Endothelial cell of umbilical vein (primary cell): ENCODE measurements at regions not wholly inside any gene's neighbourhood (a gene's known extent, or its start where the extent isn't known, plus 50 kb on each side); places are given as distances from the start of the nearest gene placed in this dataset.

Source experiments
- BruUV-seq: library from RNA; stranded (reverse); fragments of 400-500 nt; replicated peaks from 2 replicates; lab custom pipeline; 2021; lab: Mats Ljungman, UMichigan
- CTCF ChIA-PET: fragments of 300-600, 350-600 bp; sonication (Branson Sonifier 250); formaldehyde crosslinking; loops from one replicate; lab custom pipeline; 2021; ENCODE audit warnings: antibody characterized with exemption, inconsistent platforms; lab: Charles Lee
- POLR2A ChIA-PET: fragments of 300-600, 350-600 bp; sonication (Branson Sonifier 250); formaldehyde crosslinking; loops from one replicate; lab custom pipeline; 2021; ENCODE audit warnings: antibody characterized with exemption, inconsistent platforms; lab: Charles Lee
- DNase-seq: peaks from one replicate; pipeline ENCODE4 v3.0.0-alpha.2; 2011; ENCODE audit warnings: low read depth, low spot score
- FAIRE-seq: peaks from 2 replicates; lab custom pipeline; 2011; peaks lifted over from hg19 to GRCh38; lab: Jason Lieb, UNC
- H2AFZ ChIP-seq: 2 replicates; pipeline ENCODE4 v1.6.0; 2012; ENCODE audit warnings: low read depth, low read length, control low read depth, inconsistent platforms
- H3K27ac ChIP-seq: 2 replicates; pipeline ENCODE4 v1.5.1; 2011; ENCODE audit warnings: low read depth, mild to moderate bottlenecking, control low read depth, low read length, moderate library complexity; ENCODE audit not compliant: insufficient read depth
- H3K27me3 ChIP-seq, 2 experiments: 2 replicates each; pipeline versions ENCODE4 v1.6.0 to v1.6.1; 2011; ENCODE audit warnings: low read length in 2 of 2, mixed read lengths in 1 of 2; ENCODE audit not compliant: control insufficient read depth in 2 of 2, insufficient read depth in 2 of 2
- H3K36me3 ChIP-seq, 2 experiments: 2 replicates in 1 of 2; 3 replicates in 1 of 2; pipeline ENCODE4 v1.5.1; 2011; ENCODE audit warnings: low read length in 2 of 2, mild to moderate bottlenecking in 1 of 2, moderate library complexity in 1 of 2; ENCODE audit not compliant: control insufficient read depth in 2 of 2, insufficient read depth in 2 of 2; ENCODE audit errors: extremely low read depth in 1 of 2
- H3K4me1 ChIP-seq: 3 replicates; pipeline ENCODE4 v1.5.1; 2011; ENCODE audit warnings: mild to moderate bottlenecking, low read length; ENCODE audit not compliant: control insufficient read depth, insufficient read depth; ENCODE audit errors: extremely low read depth
- H3K4me2 ChIP-seq: 2 replicates; pipeline ENCODE4 v1.6.1; 2011; ENCODE audit warnings: low read length, control low read depth, mixed read lengths; ENCODE audit not compliant: insufficient read depth
- H3K4me3 ChIP-seq, 3 experiments: fragments of 200-600 bp in 1 of 3; sonication (generic), shearing (Covaris generic) in 1 of 3; replicated peaks in 1 of 3; 2 replicates each; pipeline ENCODE4 v1.5.1; 2011 to 2016; ENCODE audit warnings: control low read depth in 3 of 3, low read length in 3 of 3, mild to moderate bottlenecking in 2 of 3, inconsistent platforms in 1 of 3, low read depth in 1 of 3, moderate library complexity in 1 of 3; ENCODE audit not compliant: insufficient read depth in 1 of 3
- H3K79me2 ChIP-seq: 2 replicates; pipeline ENCODE4 v1.6.0; 2012; ENCODE audit warnings: low read length, inconsistent platforms; ENCODE audit not compliant: control insufficient read depth, insufficient read depth
- H3K9ac ChIP-seq: replicated peaks from 2 replicates; pipeline ENCODE3; 2011; ENCODE audit warnings: low read length, control low read depth; ENCODE audit not compliant: insufficient read depth; ENCODE audit errors: extremely low read depth
- H3K9me1 ChIP-seq: replicated peaks from 3 replicates; pipeline ENCODE4 v1.6.0; 2011; ENCODE audit warnings: mild to moderate bottlenecking, low read length; ENCODE audit not compliant: control insufficient read depth, insufficient read depth; ENCODE audit errors: extremely low read depth
- H3K9me3 ChIP-seq: replicated peaks from 2 replicates; pipeline ENCODE4 v1.5.1; 2012; ENCODE audit warnings: low read length, inconsistent platforms; ENCODE audit not compliant: control insufficient read depth, insufficient read depth
- H4K20me1 ChIP-seq: replicated peaks from 2 replicates; pipeline ENCODE3; 2011; ENCODE audit warnings: mild to moderate bottlenecking, low read length; ENCODE audit not compliant: control insufficient read depth, insufficient read depth; ENCODE audit errors: extremely low read depth
- EZH2 ChIP-seq: IDR thresholded peaks from 2 replicates; pipeline ENCODE4 v1.6.1; 2012; ENCODE audit warnings: borderline replicate concordance, low read depth, mild to moderate bottlenecking, moderate library complexity, low read length, inconsistent platforms; ENCODE audit not compliant: severe bottlenecking
- FOS ChIP-seq: IDR thresholded peaks from 2 replicates; pipeline ENCODE4 v1.6.1; 2011; ENCODE audit warnings: mild to moderate bottlenecking, low read length, moderate library complexity, borderline replicate concordance; ENCODE audit not compliant: insufficient read depth
- GATA2 ChIP-seq: IDR thresholded peaks from 2 replicates; pipeline ENCODE4 v1.7.0; 2011; ENCODE audit warnings: low read depth, mild to moderate bottlenecking, moderate library complexity, mixed read lengths, low read length; ENCODE audit not compliant: insufficient read length, insufficient read depth
- JUN ChIP-seq: IDR thresholded peaks from 2 replicates; pipeline ENCODE4 v1.6.1; 2011; ENCODE audit warnings: borderline replicate concordance, low read depth; ENCODE audit not compliant: insufficient read length, insufficient read depth
- MYC ChIP-seq: IDR thresholded peaks from one replicate; pipeline ENCODE4 v1.6.1; 2011; ENCODE audit warnings: mild to moderate bottlenecking, low read depth, low read length
- POLR2A ChIP-seq: IDR thresholded peaks from 2 replicates; pipeline ENCODE4 v1.6.1; 2012; ENCODE audit warnings: low read depth, mild to moderate bottlenecking, control low read depth, low read length
- POLR2AphosphoS5 ChIP-seq: IDR thresholded peaks from 2 replicates; pipeline ENCODE4 v1.6.1; 2012; ENCODE audit warnings: low read depth, mild to moderate bottlenecking, control low read depth, low read length, moderate library complexity; ENCODE audit not compliant: insufficient read depth
- dilution Hi-C: fragments of 300-500 bp; cut with MboI; formaldehyde crosslinking; loops from one replicate; pipeline ENCODE4 v1.15.0; 2019; ENCODE audit warnings: low sequenced_read_pairs; ENCODE audit not compliant: extremely low pct_ligation_motif_present
- intact Hi-C: fragments of 100-400 bp; cut with micrococcal nuclease; formaldehyde crosslinking; loops from one replicate; pipeline ENCODE4 v1.10.0; 2022
- TF ChIP-seq, protein P1 (sequence below): IDR thresholded peaks from 2 replicates; pipeline ENCODE4 v1.6.1; 2011; ENCODE audit not compliant: insufficient read depth, insufficient read length
- TF ChIP-seq, protein P2 (sequence below), 2 donors: IDR thresholded peaks; 1 replicate in 1 of 2; 2 replicates in 1 of 2; pipeline ENCODE4 v1.5.1; 2011; ENCODE audit warnings: low read length in 2 of 2, mild to moderate bottlenecking in 2 of 2, moderate library complexity in 2 of 2, control low read depth in 1 of 2, inconsistent platforms in 1 of 2, low read depth in 1 of 2; ENCODE audit not compliant: insufficient read depth in 1 of 2; ENCODE audit errors: extremely low read depth in 1 of 2

DNA sequence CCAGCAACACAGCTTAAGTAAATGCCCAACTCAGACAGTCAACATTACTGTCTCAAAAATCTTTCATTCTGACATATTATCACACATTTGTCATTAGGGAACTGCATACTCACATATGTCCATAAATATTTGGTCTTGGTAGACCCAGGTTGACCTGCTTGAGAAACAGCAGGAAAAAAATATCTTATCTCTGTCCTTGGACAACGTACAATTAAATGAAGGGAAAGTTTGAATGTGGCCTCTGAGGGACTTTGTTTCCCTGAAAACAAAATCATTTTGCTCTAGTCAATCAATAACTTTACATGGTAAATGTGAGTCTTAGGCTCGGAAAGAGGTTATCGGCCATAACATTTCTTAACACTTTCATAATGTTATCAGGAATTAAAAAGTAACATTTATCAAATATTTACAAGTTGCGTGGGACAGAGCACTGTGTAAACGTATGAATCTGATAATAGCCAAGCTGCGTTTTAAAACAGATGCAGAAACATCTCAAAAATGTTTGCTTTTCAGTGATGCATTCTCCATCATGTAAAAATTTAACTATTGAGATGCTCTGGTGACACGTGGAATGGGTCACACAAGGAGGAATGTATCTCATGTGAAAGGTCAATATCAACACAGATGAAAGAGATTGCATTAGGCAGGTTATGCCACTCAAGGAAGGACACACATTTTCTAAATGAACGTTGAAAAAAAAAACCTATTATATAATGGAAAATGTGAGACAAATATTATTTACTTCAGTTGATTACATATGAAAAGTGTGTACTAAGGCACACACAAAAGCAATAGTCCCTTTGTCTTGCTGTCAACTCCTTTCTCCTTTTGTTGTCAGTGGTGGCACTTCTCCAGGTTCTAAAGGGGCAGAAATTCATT, 304.4 kb downstream of the WDR72 start:
- Histone ChIP-seq H2AFZ (no peak overlapping the region), H3K79me2 (no peaks in the 10 kb centered on the region), H3K36me3 (no peaks in the 10 kb centered on the region), H4K20me1 (no peaks in the 10 kb centered on the region), H3K4me2 (no peak overlapping the region), H3K9me1 (no peaks in the 10 kb centered on the region), H3K4me1 (no peaks in the 10 kb centered on the region), H3K4me3 (no peak overlapping the region), H3K27ac (no peak overlapping the region), H3K27me3 (no peaks in the 10 kb centered on the region), H3K9me3 (no peaks in the 10 kb centered on the region), H3K9ac (no peak overlapping the region)
- FAIRE-seq (no peak), DNase-seq (no peak)
- no TSS peak for BruUV-seq
- TF ChIP-seq EZH2 (no peak), JUN (no peak), FOS (no peak), MYC (no peak), POLR2AphosphoS5 (no peak), POLR2A (no peak), GATA2 (no peak)
- TF ChIP-seq, protein P1, sequence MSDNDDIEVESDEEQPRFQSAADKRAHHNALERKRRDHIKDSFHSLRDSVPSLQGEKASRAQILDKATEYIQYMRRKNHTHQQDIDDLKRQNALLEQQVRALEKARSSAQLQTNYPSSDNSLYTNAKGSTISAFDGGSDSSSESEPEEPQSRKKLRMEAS, result no peak
- TF ChIP-seq, protein P2, sequence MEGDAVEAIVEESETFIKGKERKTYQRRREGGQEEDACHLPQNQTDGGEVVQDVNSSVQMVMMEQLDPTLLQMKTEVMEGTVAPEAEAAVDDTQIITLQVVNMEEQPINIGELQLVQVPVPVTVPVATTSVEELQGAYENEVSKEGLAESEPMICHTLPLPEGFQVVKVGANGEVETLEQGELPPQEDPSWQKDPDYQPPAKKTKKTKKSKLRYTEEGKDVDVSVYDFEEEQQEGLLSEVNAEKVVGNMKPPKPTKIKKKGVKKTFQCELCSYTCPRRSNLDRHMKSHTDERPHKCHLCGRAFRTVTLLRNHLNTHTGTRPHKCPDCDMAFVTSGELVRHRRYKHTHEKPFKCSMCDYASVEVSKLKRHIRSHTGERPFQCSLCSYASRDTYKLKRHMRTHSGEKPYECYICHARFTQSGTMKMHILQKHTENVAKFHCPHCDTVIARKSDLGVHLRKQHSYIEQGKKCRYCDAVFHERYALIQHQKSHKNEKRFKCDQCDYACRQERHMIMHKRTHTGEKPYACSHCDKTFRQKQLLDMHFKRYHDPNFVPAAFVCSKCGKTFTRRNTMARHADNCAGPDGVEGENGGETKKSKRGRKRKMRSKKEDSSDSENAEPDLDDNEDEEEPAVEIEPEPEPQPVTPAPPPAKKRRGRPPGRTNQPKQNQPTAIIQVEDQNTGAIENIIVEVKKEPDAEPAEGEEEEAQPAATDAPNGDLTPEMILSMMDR (IDR thresholded peaks at IDR 0.05; ENCODE audit: extremely low read depth in 1 of 2, insufficient read depth in 1 of 2, low read depth in 1 of 2, low read length in 2 of 2), result no peak
- CTCF ChIA-PET, result no interaction called here
- intact Hi-C loops, result no loop called here
- POLR2A ChIA-PET, result no interaction called here
- dilution Hi-C loops, result no loop called here
